Erythroblast (primary cell): ENCODE measurements at regions not wholly inside any gene's neighbourhood (a gene's known extent, or its start where the extent isn't known, plus 50 kb on each side); places are given as distances from the start of the nearest gene placed in this dataset.

Source experiments
- GATA1 ChIP-seq: IDR thresholded peaks from 2 replicates; pipeline ENCODE4 v1.6.1; 2011; ENCODE audit warnings: low read depth, mild to moderate bottlenecking, control low read depth, low read length, moderate library complexity
- POLR2A ChIP-seq: IDR thresholded peaks from 2 replicates; pipeline ENCODE4 v1.6.1; 2011; ENCODE audit warnings: mild to moderate bottlenecking, low read length

DNA sequence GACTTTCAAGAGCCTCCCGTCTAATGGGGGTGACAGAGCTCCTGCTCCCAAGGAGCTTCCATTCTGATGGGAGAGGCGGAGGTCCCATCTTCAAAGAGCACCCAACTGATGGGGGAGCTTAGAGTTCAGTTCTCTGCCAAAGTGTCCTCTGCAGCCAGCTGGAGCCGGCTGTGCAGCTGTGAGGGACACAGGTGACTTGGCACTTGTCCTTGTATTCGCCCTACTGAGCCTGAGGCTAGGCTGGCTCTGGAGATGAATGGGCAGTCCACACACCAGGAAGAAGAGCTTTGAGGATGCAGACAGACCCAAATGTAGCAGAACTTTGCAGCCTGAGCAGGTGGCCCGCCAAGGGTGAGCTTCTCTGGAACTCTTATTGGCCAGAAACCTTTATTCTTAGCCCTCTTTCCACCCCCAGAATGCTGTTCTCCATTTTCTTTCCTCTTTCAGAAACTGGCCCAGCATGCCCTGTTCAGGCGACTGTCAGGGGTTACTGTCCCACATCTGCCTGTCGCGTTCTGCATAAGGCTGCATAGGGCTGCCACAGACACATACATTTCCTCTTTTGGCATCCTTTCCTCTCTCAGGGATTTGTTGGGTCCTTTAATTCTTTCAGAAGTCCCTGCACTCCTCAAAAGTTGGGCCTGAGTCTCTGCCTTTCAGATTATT is 108.7 kb upstream of the LRFN2 start:
- no peak for TF ChIP-seq POLR2A
- no peak for TF ChIP-seq GATA1
